T-cell (primary cell): ENCODE measurements at regions not wholly inside any gene's neighbourhood (a gene's known extent, or its start where the extent isn't known, plus 50 kb on each side); places are given as distances from the start of the nearest gene placed in this dataset.

Experiments
- ATAC-seq, 4 experiments: fragments of 200-7000 bp in 3 of 4; fragments of 150-1000 bp in 1 of 4; cut with Tn5 transposase; replicated peaks in 1 of 4; 1 replicate in 3 of 4; 2 replicates in 1 of 4; pipeline ENCODE4 v1.10.0; 2021; ENCODE audit warnings: moderate library complexity in 3 of 4, mild to moderate bottlenecking in 2 of 4, moderate number of reproducible peaks in 1 of 4
- CTCF ChIA-PET, 2 donors: fragments of 300-600 bp; sonication (Branson Sonifier 250); formaldehyde crosslinking; loops; one replicate each; lab custom pipeline; 2022; ENCODE audit warnings: antibody characterized with exemption in 2 of 2; lab: Charles Lee
- POLR2A ChIA-PET, 2 donors: fragments of 300-600 bp; sonication (Branson Sonifier 250); formaldehyde crosslinking; loops; one replicate each; lab custom pipeline; 2022; ENCODE audit warnings: antibody characterized with exemption in 2 of 2; lab: Charles Lee
- DNase-seq, 35 experiments: peaks; one replicate each; pipeline versions ENCODE4 v3.0.0 to v3.0.0-alpha.2; 2013 to 2023
- H3K27ac ChIP-seq: one replicate; pipeline ENCODE4 v1.5.1; 2013; ENCODE audit warnings: low read length
- H3K27me3 ChIP-seq, 2 experiments: replicated peaks in 1 of 2; 1 replicate in 1 of 2; 2 replicates in 1 of 2; pipeline versions ENCODE4 v1.6.1 to v1.7.0; 2013; ENCODE audit warnings: low read length in 1 of 2, mixed read lengths in 1 of 2; ENCODE audit not compliant: control insufficient read depth in 2 of 2, insufficient read depth in 2 of 2; ENCODE audit errors: extremely low read depth in 1 of 2
- H3K36me3 ChIP-seq, 2 donors: 1 replicate in 1 of 2; 2 replicates in 1 of 2; pipeline versions ENCODE4 v1.6.1 to v1.7.0; 2013; ENCODE audit warnings: low read length in 1 of 2; ENCODE audit not compliant: control insufficient read depth in 2 of 2, insufficient read depth in 1 of 2; ENCODE audit errors: extremely low read depth in 1 of 2
- H3K4me1 ChIP-seq, 2 experiments: 1 replicate in 1 of 2; 2 replicates in 1 of 2; pipeline versions ENCODE4 v1.6.1 to v1.7.0; 2013; ENCODE audit warnings: low read length in 2 of 2, mixed read lengths in 1 of 2; ENCODE audit not compliant: insufficient read depth in 2 of 2, control insufficient read depth in 1 of 2; ENCODE audit errors: extremely low read depth in 1 of 2
- H3K4me3 ChIP-seq, 2 donors: 1 replicate in 1 of 2; 2 replicates in 1 of 2; pipeline versions ENCODE4 v1.5.1 to v1.7.0; 2013; ENCODE audit warnings: mild to moderate bottlenecking in 2 of 2, low read length in 1 of 2, moderate library complexity in 1 of 2; ENCODE audit not compliant: control insufficient read depth in 1 of 2; ENCODE audit errors: extremely low read depth in 1 of 2
- H3K9me3 ChIP-seq: 2 replicates; pipeline ENCODE4 v1.7.0; 2013
- H3K27ac Mint-ChIP-seq, 2 donors: one replicate each; pipeline ENCODE4 v1.8.0; 2020 to 2021; ENCODE audit warnings: mild to moderate bottlenecking in 2 of 2, mixed read lengths in 2 of 2
- H3K27me3 Mint-ChIP-seq, 2 donors: one replicate each; pipeline ENCODE4 v1.8.0; 2021 to 2022; ENCODE audit warnings: mixed read lengths in 2 of 2
- H3K36me3 Mint-ChIP-seq: one replicate; pipeline ENCODE4 v1.8.0; 2021; ENCODE audit warnings: mixed read lengths
- H3K4me1 Mint-ChIP-seq, 3 donors: one replicate each; pipeline ENCODE4 v1.8.0; 2020 to 2022; ENCODE audit warnings: mixed read lengths in 3 of 3, mild to moderate bottlenecking in 1 of 3
- H3K4me3 Mint-ChIP-seq, 3 donors: one replicate each; pipeline ENCODE4 v1.8.0; 2020 to 2022; ENCODE audit warnings: mild to moderate bottlenecking in 3 of 3, mixed read lengths in 3 of 3, moderate library complexity in 3 of 3
- H3K9me3 Mint-ChIP-seq, 3 donors: one replicate each; pipeline ENCODE4 v1.8.0; 2020 to 2022; ENCODE audit warnings: mixed read lengths in 3 of 3
- WGBS: methylation state at CpG from one replicate; pipeline ENCODE4 v1.1.5; 2013; ENCODE audit warnings: missing lambda C conversion rate; ENCODE audit not compliant: insufficient coverage; 5-methylcytosine and 5-hydroxymethylcytosine counted together

DNA sequence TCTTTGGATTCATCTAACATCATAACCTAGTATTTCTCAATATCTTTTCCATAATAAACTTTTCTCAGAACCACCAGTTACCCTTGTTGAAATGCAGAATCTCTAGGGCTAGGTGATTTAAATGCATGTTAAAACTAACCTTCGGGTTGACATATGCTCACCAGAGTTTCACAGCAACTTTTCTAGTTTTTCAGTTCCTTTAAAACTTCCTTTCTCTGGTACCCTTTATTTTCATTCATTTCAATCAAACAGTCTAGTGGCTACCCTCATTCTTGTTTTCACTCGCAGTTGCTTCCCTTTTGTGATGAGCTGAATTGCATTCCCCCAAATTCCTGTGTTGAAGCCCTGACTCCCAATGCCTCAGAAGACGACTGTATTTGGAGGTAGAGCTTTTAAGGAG is 712.8 kb upstream of the CHRM3 start:
- H3K27ac Mint-ChIP-seq: no peak overlapping the region
- peaks cover 0 to 12% (median 11%) of the 10 kb centered on the region in 3 donors for H3K9me3 Mint-ChIP-seq
- Histone ChIP-seq H3K4me1 (no peaks in the 10 kb centered on the region), H3K9me3 (no peaks in the 10 kb centered on the region), H3K4me3 (no peak overlapping the region), H3K27ac (no peak overlapping the region), H3K27me3 (no peaks in the 10 kb centered on the region), H3K36me3 (no peaks in the 10 kb centered on the region)
- DNase-seq (no peak), ATAC-seq (no peak)
- no peaks in the 10 kb centered on the region for H3K36me3 Mint-ChIP-seq
- 80% methylated on average over 1 of the region's 3 CpGs for WGBS
- H3K4me3 Mint-ChIP-seq: no peak overlapping the region
- H3K4me1 Mint-ChIP-seq: no peaks in the 10 kb centered on the region
- POLR2A ChIA-PET: no interaction called here
- CTCF ChIA-PET: no interaction called here
- H3K27me3 Mint-ChIP-seq: no peaks in the 10 kb centered on the region

DNA sequence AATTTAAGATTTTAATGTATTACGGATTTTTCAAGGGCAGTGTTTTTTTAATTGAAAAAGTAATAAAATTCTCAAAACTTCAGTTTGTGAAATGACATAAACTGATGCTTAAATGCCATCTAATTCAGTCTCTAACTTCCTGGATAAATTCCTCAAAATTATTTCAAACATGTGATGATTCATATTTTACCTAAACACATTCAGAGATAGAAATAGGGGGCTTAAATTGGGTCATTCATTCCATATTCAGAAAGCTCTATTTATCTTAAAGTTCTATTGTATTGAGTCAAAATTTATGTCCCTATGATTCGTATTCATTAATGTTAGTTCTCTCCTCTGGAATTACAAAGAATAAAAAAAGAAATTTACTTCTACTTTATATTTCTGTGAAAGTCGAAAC is 713.6 kb upstream of the CHRM3 start:
- Histone ChIP-seq H3K36me3 (no peaks in the 10 kb centered on the region), H3K4me1 (no peaks in the 10 kb centered on the region), H3K27me3 (no peaks in the 10 kb centered on the region), H3K27ac (no peak overlapping the region), H3K9me3 (no peaks in the 10 kb centered on the region), H3K4me3 (no peak overlapping the region)
- Mint-ChIP-seq H3K4me3 (no peak overlapping the region), H3K27ac (no peak overlapping the region), H3K36me3 (no peaks in the 10 kb centered on the region), H3K9me3 (peaks cover 2 to 12% (median 11%) of the 10 kb centered on the region in 3 donors), H3K27me3 (no peaks in the 10 kb centered on the region), H3K4me1 (no peaks in the 10 kb centered on the region)
- ATAC-seq (no peak), DNase-seq (no peak)
- no CpG with 5 or more reads among the region's 3 CpGs for WGBS
- POLR2A ChIA-PET: no interaction called here
- CTCF ChIA-PET: no interaction called here

DNA sequence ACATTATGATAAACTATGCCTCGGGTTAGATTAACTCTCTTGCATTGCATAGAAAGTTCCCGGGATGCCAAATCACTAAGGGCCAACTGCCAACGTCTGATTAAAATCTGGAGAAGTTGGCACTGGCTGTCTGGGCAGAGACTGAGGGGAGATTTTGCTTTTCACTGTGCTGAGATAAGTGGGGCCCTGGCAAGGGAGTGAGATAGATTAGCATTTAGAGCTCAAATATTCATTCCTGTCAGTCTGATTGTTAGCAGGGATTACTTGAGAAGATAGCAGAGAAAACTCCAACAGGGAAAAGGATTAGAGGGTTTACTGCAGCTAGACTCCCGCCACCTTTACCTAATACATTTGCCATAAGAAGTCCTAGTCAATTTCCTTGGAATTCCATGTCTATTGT is 714.1 kb upstream of the CHRM3 start:
- 60% methylated on average over 1 of the region's 4 CpGs for WGBS
- Mint-ChIP-seq H3K4me3 (no peak overlapping the region), H3K36me3 (no peaks in the 10 kb centered on the region), H3K27ac (no peak overlapping the region), H3K27me3 (no peaks in the 10 kb centered on the region), H3K9me3 (peaks cover 2 to 12% (median 11%) of the 10 kb centered on the region in 3 donors), H3K4me1 (no peaks in the 10 kb centered on the region)
- no peak overlapping the region for H3K27ac ChIP-seq
- DNase-seq (no peak), ATAC-seq (no peak)
- no peaks in the 10 kb centered on the region for H3K36me3 ChIP-seq
- ChIA-PET CTCF (no interaction called here), POLR2A (no interaction called here)
- H3K9me3 ChIP-seq: no peaks in the 10 kb centered on the region
- no peak overlapping the region for H3K4me3 ChIP-seq
- no peaks in the 10 kb centered on the region for H3K4me1 ChIP-seq
- H3K27me3 ChIP-seq: no peaks in the 10 kb centered on the region

DNA sequence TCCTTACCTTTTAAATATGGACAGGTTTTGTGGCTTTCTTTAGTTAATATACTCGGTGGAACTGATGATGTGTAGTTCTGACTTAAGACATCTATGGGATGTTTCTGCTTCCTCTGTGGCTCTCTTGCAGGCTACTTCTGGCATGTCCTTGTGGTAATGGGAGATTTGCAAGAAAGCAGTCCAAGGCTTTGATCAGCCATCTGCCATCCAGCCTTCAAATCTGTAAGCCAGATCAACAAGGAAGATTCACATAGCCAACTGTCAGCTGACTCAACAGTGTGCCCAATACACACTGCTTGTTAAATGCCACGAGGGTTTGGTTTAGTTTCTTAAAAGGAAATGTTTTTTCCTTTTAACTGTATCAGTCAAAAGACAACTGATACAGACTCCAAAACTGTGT is 722.2 kb upstream of the CHRM3 start:
- Histone ChIP-seq H3K9me3 (no peaks in the 10 kb centered on the region), H3K36me3 (no peaks in the 10 kb centered on the region), H3K27ac (no peak overlapping the region), H3K4me3 (no peak overlapping the region), H3K27me3 (no peaks in the 10 kb centered on the region), H3K4me1 (no peaks in the 10 kb centered on the region)
- no peaks in the 10 kb centered on the region for H3K36me3 Mint-ChIP-seq
- no CpG with 5 or more reads among the region's 2 CpGs for WGBS
- no peaks in the 10 kb centered on the region for H3K27me3 Mint-ChIP-seq
- no peak overlapping the region for H3K4me3 Mint-ChIP-seq
- H3K9me3 Mint-ChIP-seq: peaks cover 5 to 19% (median 7%) of the 10 kb centered on the region in 3 donors
- no peaks in the 10 kb centered on the region for H3K4me1 Mint-ChIP-seq
- H3K27ac Mint-ChIP-seq: no peak overlapping the region
- DNase-seq: no peak
- POLR2A ChIA-PET: interaction anchor here in 1 of 2 donors (0.5 kb wide), 1 partner anchor 35 kb away, joined by 5 read pairs; no protein-coding TSS in a partner anchor
- CTCF ChIA-PET: no interaction called here
- no peak for ATAC-seq

DNA sequence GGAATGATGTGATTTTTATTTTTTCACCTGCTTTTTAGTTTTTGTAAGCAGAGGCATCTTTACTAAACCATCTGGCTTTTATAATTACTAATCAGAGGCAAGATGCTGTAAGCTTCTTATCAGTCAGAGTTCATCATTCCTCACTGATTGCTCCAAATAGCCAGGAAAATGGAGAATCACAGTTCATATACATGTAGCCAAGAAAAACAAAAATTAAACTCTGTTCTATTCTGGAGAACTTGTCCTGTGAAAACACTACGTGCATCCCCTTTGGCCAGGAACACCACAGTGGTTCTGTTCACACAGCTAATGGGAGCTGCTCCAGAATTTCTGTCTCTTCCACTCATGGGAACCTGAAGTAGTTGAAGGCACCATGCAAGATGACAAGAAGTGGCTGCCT is 725.5 kb upstream of the CHRM3 start:
- Mint-ChIP-seq H3K4me3 (no peak overlapping the region), H3K27me3 (no peaks in the 10 kb centered on the region), H3K9me3 (peaks cover 0 to 16% (median 5%) of the 10 kb centered on the region in 3 donors), H3K36me3 (no peaks in the 10 kb centered on the region), H3K27ac (no peak overlapping the region), H3K4me1 (no peaks in the 10 kb centered on the region)
- CTCF ChIA-PET: no interaction called here
- POLR2A ChIA-PET: no interaction called here
- ATAC-seq (no peak), DNase-seq (no peak)
- no peak overlapping the region for H3K27ac ChIP-seq
- H3K9me3 ChIP-seq: no peaks in the 10 kb centered on the region
- H3K27me3 ChIP-seq: no peaks in the 10 kb centered on the region
- no peaks in the 10 kb centered on the region for H3K36me3 ChIP-seq
- WGBS: 50% methylated on average over 1 of the region's 1 CpG
- H3K4me3 ChIP-seq: no peak overlapping the region
- H3K4me1 ChIP-seq: no peaks in the 10 kb centered on the region

DNA sequence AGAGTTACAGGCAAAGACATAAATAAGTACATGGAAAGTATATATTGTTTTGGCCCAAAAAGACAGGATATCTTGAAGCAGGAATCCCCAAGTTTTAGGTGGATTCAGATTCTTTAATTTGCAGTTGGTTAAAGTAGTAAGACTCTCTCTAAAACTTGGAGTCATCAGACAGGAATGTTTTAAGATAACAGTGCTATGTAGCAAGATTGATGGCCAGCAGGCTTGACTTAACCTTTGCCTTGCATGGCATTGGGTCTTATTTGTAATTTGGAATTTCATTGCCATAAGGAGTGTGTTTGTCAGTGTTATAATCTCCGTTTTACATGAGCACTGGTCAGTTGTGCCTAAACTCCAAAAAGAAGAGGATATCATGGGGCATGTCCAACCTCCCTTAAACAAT is 727.6 kb upstream of the CHRM3 start:
- H3K4me3 ChIP-seq: no peak overlapping the region
- H3K27me3 ChIP-seq: no peaks in the 10 kb centered on the region
- ATAC-seq: no peak
- CTCF ChIA-PET: no interaction called here
- Mint-ChIP-seq H3K4me1 (no peaks in the 10 kb centered on the region), H3K27me3 (no peaks in the 10 kb centered on the region), H3K4me3 (no peak overlapping the region), H3K9me3 (peaks cover 0 to 16% (median 7%) of the 10 kb centered on the region in 3 donors), H3K27ac (no peak overlapping the region), H3K36me3 (no peaks in the 10 kb centered on the region)
- no peaks in the 10 kb centered on the region for H3K36me3 ChIP-seq
- H3K4me1 ChIP-seq: no peaks in the 10 kb centered on the region
- H3K27ac ChIP-seq: no peak overlapping the region
- POLR2A ChIA-PET: no interaction called here
- H3K9me3 ChIP-seq: no peaks in the 10 kb centered on the region
- no peak for DNase-seq
- no CpG with 5 or more reads among the region's 1 CpG for WGBS

DNA sequence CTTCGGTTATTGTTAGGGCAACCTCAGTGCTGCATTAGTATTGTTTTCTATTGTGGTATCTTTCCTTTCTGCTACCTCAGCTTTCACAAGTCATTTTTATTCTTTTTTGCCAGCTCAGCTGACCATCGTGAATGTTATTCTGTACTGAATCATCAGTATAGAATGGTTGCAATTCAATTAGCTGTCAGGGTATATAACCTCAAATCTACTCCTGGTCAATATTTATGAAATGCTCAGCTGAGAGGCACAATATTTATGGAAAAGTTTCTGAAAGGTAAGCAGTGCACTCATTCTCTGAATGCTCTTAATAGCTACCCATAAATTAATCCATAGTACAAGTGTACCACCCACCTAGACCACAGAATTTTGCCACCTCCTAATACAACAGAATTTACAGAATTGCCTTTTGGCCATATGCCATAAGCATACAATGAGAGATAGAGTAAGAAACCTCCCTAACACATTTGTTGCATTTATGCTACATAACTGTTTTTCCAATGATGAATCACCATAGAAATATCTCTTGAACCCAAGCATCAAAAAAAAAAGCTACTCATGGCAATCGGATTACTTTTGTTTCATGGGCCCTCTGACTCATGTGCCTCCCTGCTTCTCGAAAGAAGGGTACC is 732.6 kb upstream of the CHRM3 start:
- H3K4me3 Mint-ChIP-seq: no peak overlapping the region
- no peak overlapping the region for H3K27ac ChIP-seq
- no peaks in the 10 kb centered on the region for H3K27me3 Mint-ChIP-seq
- no CpG with 5 or more reads among the region's 4 CpGs for WGBS
- H3K9me3 Mint-ChIP-seq: peaks cover 0 to 11% (median 2%) of the 10 kb centered on the region in 3 donors
- POLR2A ChIA-PET: no interaction called here
- DNase-seq (no peak), ATAC-seq (no peak)
- H3K4me3 ChIP-seq: no peak overlapping the region
- H3K36me3 Mint-ChIP-seq: no peaks in the 10 kb centered on the region
- H3K4me1 Mint-ChIP-seq: no peaks in the 10 kb centered on the region
- CTCF ChIA-PET: no interaction called here
- H3K4me1 ChIP-seq: no peaks in the 10 kb centered on the region
- H3K27ac Mint-ChIP-seq: no peak overlapping the region
- no peaks in the 10 kb centered on the region for H3K36me3 ChIP-seq
- no peaks in the 10 kb centered on the region for H3K9me3 ChIP-seq
- no peaks in the 10 kb centered on the region for H3K27me3 ChIP-seq
